Brain microvascular endothelial cell (primary cell): ENCODE measurements at regions not wholly inside any gene's neighbourhood (a gene's known extent, or its start where the extent isn't known, plus 50 kb on each side); places are given as distances from the start of the nearest gene placed in this dataset.

Experiments used
- DNase-seq: peaks from one replicate; pipeline ENCODE4 v3.0.0-alpha.2; 2020
- H3K27ac ChIP-seq: fragments of 250-450 bp; sonication (Bioruptor Pico); 2 replicates; pipeline ENCODE4 v1.5.1; 2020; ENCODE audit warnings: mild to moderate bottlenecking, moderate library complexity
- H3K27me3 ChIP-seq: fragments of 250-450 bp; sonication (Bioruptor Pico); replicated peaks from 2 replicates; pipeline ENCODE4 v1.5.1; 2020; ENCODE audit warnings: mild to moderate bottlenecking
- H3K36me3 ChIP-seq: fragments of 250-450 bp; sonication (Bioruptor Pico); replicated peaks from 2 replicates; pipeline ENCODE4 v1.5.1; 2020; ENCODE audit warnings: mild to moderate bottlenecking
- H3K4me3 ChIP-seq: 2 replicates; pipeline ENCODE4 v1.5.1; 2011; ENCODE audit warnings: low read depth, mild to moderate bottlenecking, control low read depth, low read length, moderate library complexity
- CTCF ChIP-seq: IDR thresholded peaks from 2 replicates; pipeline ENCODE4 v1.5.1; 2011; ENCODE audit warnings: low read depth, mild to moderate bottlenecking, moderate library complexity, low read length, control low read depth, inconsistent platforms; ENCODE audit errors: missing control alignments
- in situ Hi-C: cut with HindIII; loops from 2 replicates; pipeline ENCODE4 v1.10.0; 2017; ENCODE audit warnings: low sequenced_read_pairs, low pct_ligation_motif_present

- DNase-seq, result no peak
- H3K27ac ChIP-seq, result no peak overlapping the region
- H3K36me3 ChIP-seq, result no peaks in the 10 kb centered on the region
- in situ Hi-C loops, result no loop called here
- no peaks in the 10 kb centered on the region for H3K27me3 ChIP-seq
- no peak overlapping the region for H3K4me3 ChIP-seq
- TF ChIP-seq CTCF, result no peak
These were observed 161.9 kb upstream of the PLEKHG7 start for GRCh38 chr12:92540782-92541423.

GRCh38 chr12:92539976-92540781, 162.6 kb upstream of the PLEKHG7 start:
- no peaks in the 10 kb centered on the region for H3K36me3 ChIP-seq
- no peak for DNase-seq
- no peak overlapping the region for H3K27ac ChIP-seq
- no peaks in the 10 kb centered on the region for H3K27me3 ChIP-seq
- no peak overlapping the region for H3K4me3 ChIP-seq
- peak; percentile 21 for TF ChIP-seq CTCF
- in situ Hi-C loops, result no loop called here

- in situ Hi-C loops, result no loop called here
- Histone ChIP-seq H3K27ac (no peak overlapping the region), H3K36me3 (no peaks in the 10 kb centered on the region), H3K4me3 (no peak overlapping the region), H3K27me3 (no peaks in the 10 kb centered on the region)
- DNase-seq, result peak; percentile 59
- TF ChIP-seq CTCF, result no peak
These were observed 163.6 kb upstream of the PLEKHG7 start for GRCh38 chr12:92539110-92539749.

GRCh38 chr12:92537290-92537960, 165.4 kb upstream of the PLEKHG7 start:
- in situ Hi-C loops, result no loop called here

GRCh38 chr12:92535961-92536360, 166.8 kb upstream of the PLEKHG7 start:
- DNase-seq, result no peak
- Histone ChIP-seq H3K27me3 (no peaks in the 10 kb centered on the region), H3K4me3 (no peak overlapping the region), H3K27ac (no peak overlapping the region), H3K36me3 (no peaks in the 10 kb centered on the region)
- in situ Hi-C loops, result no loop called here
- TF ChIP-seq CTCF, result no peak

More at GRCh38 chr12:92537290-92537960, 165.4 kb upstream of the PLEKHG7 start:
- TF ChIP-seq CTCF, result no peak
- H3K4me3 ChIP-seq, result no peak overlapping the region
- H3K27ac ChIP-seq, result no peak overlapping the region
- H3K27me3 ChIP-seq, result no peaks in the 10 kb centered on the region
- no peak for DNase-seq
- no peaks in the 10 kb centered on the region for H3K36me3 ChIP-seq
